AG09319 (cell line): ENCODE measurements at regions not wholly inside any gene's neighbourhood (a gene's known extent, or its start where the extent isn't known, plus 50 kb on each side); places are given as distances from the start of the nearest gene placed in this dataset.

Experiments
- DNase-seq: peaks from one replicate; pipeline ENCODE4 v3.0.0-alpha.2; 2010; ENCODE audit warnings: low read depth; ENCODE audit errors: extremely low read depth
- CTCF ChIP-seq: IDR thresholded peaks from 2 replicates; pipeline ENCODE4 v1.5.1; 2011; ENCODE audit warnings: low read depth, mild to moderate bottlenecking, inconsistent platforms, low read length, moderate library complexity

- no peak for DNase-seq
- no peak for TF ChIP-seq CTCF
Observed at GRCh38 chr13:107305178-107305577, 737.2 kb upstream of the ARGLU1 start.

GRCh38 chr13:107301724-107302374 lies 733.9 kb upstream of the ARGLU1 start:
- no peak for DNase-seq
- no peak for TF ChIP-seq CTCF

GRCh38 chr13:107299717-107300116 lies 731.8 kb upstream of the ARGLU1 start:
- DNase-seq, result no peak
- TF ChIP-seq CTCF, result no peak

- TF ChIP-seq CTCF, result no peak
- DNase-seq, result no peak
Observed at GRCh38 chr13:107296804-107297203, 728.9 kb upstream of the ARGLU1 start.

GRCh38 chr13:107295416-107296140 lies 727.6 kb upstream of the ARGLU1 start:
- DNase-seq, result no peak
- no peak for TF ChIP-seq CTCF

GRCh38 chr13:107293924-107294323 lies 726.0 kb upstream of the ARGLU1 start:
- no peak for DNase-seq
- TF ChIP-seq CTCF, result no peak

- no peak for TF ChIP-seq CTCF
Observed at GRCh38 chr13:107291875-107292274, 723.9 kb upstream of the ARGLU1 start.

More at GRCh38 chr13:107291875-107292274, 723.9 kb upstream of the ARGLU1 start:
- no peak for DNase-seq
